ENCODE measurements at regions not wholly inside any gene's neighbourhood (a gene's known extent, or its start where the extent isn't known, plus 50 kb on each side); places are given as distances from the start of the nearest gene placed in this dataset.
"Not testable (repeated sequence)": the region's sequence is repeated elsewhere in the genome, so short reads cannot be mapped to it uniquely, and the experiment has no call there.

- DNase-seq: no peak
These were observed 562.9 kb upstream of the NRP1 start for GRCh38 chr10:33897291-33897752.

- DNase-seq: no peak
These were observed 559.0 kb upstream of the NRP1 start for GRCh38 chr10:33893506-33893905.

- DNase-seq: no peak
These were observed 554.9 kb upstream of the NRP1 start for GRCh38 chr10:33889371-33889770.

- DNase-seq: no peak
These were observed 552.7 kb upstream of the NRP1 start for GRCh38 chr10:33887188-33887587.

- no peak for DNase-seq
These were observed 551.8 kb upstream of the NRP1 start for GRCh38 chr10:33886299-33886698.

GRCh38 chr10:33884604-33885003 lies 550.1 kb upstream of the NRP1 start:
- DNase-seq: no peak

- no peak for DNase-seq
These were observed 549.4 kb upstream of the NRP1 start for GRCh38 chr10:33883881-33884280.

- no peak for DNase-seq
These were observed 548.5 kb upstream of the NRP1 start for GRCh38 chr10:33882996-33883395.

- DNase-seq: no peak
These were observed 545.8 kb upstream of the NRP1 start for GRCh38 chr10:33880291-33880690.

- no peak for DNase-seq
These were observed 543.8 kb upstream of the NRP1 start for GRCh38 chr10:33878238-33878786.

GRCh38 chr10:33876584-33877400 lies 542.3 kb upstream of the NRP1 start:
- no peak for DNase-seq

GRCh38 chr10:33875924-33876583 lies 541.6 kb upstream of the NRP1 start:
- DNase-seq: no peak

GRCh38 chr10:33871061-33871956 lies 536.8 kb upstream of the NRP1 start:
- no peak for DNase-seq

- DNase-seq: no peak
These were observed 535.0 kb upstream of the NRP1 start for GRCh38 chr10:33869481-33869880.

- DNase-seq: no peak
These were observed 534.6 kb upstream of the NRP1 start for GRCh38 chr10:33869028-33869427.

- not testable (repeated sequence) for DNase-seq
These were observed 532.8 kb upstream of the NRP1 start for GRCh38 chr10:33867199-33867789.

GRCh38 chr10:33863352-33863751 lies 528.9 kb upstream of the NRP1 start:
- no peak for DNase-seq

GRCh38 chr10:33862536-33863105 lies 528.2 kb upstream of the NRP1 start:
- no peak for DNase-seq

- no peak for DNase-seq
These were observed 527.4 kb upstream of the NRP1 start for GRCh38 chr10:33861833-33862232.

GRCh38 chr10:33861016-33861704 lies 526.7 kb upstream of the NRP1 start:
- DNase-seq: no peak

- DNase-seq: no peak
These were observed 526.1 kb upstream of the NRP1 start for GRCh38 chr10:33860552-33860951.

Measured in bone marrow (tissue), 2 donors.